ENCODE measurements at regions not wholly inside any gene's neighbourhood (a gene's known extent, or its start where the extent isn't known, plus 50 kb on each side); places are given as distances from the start of the nearest gene placed in this dataset.
"Not testable (repeated sequence)": the region's sequence is repeated elsewhere in the genome, so short reads cannot be mapped to it uniquely, and the experiment has no call there.

DNA sequence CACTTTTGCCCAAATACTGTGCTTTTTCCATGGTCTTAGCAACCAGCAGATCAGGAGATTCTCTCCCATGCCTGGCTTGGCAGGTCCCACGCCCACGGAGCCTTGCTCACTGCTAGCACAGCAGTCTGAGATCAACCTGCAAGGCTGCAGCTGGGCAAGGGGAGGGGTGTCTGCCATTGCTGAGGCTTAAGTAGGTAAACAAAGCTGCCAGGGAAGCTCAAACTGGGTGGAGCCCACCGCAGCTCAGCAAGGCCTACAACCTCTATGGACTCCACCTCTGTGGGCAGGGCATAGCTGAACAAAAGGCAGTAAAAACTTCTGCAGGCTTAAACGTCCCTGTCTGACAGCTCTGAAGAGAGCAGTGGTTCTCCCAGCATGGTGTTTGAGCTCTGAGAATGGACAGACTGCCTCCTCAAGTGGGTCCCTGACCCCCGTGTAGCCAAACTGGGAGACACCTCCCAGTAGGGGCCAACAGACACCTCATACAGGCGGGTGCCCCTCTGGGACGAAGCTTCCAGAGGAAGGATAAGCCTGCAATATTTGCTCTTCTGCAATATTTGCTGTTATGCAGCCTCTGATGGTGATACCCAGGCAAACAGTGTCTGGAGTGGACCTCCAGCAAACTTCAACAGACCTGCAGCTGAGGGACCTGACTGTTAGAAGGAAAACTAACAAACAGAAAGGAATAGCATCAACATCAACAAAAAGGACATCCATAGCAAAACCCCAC, 132.8 kb upstream of the STARD13 start:
- not testable (repeated sequence) for DNase-seq

DNA sequence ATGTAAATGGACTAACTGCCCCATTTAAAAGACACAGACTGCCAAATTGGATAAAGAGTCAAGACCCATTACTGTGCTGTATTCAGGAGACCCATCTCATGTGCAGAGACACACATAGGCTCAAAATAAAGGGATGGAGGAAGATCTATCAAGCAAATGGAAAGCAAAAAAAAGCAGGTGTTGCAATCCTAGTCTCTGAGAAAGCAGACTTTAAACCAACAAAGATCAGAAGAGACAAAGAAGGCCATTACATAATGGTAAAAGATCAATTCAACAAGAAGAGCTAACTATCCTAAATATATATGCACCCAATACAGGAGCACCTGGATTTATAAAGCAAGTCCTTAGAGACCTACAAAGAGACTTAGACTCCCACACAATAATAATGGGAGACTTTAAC, 134.6 kb upstream of the STARD13 start:
- DNase-seq, result not testable (repeated sequence)

DNA sequence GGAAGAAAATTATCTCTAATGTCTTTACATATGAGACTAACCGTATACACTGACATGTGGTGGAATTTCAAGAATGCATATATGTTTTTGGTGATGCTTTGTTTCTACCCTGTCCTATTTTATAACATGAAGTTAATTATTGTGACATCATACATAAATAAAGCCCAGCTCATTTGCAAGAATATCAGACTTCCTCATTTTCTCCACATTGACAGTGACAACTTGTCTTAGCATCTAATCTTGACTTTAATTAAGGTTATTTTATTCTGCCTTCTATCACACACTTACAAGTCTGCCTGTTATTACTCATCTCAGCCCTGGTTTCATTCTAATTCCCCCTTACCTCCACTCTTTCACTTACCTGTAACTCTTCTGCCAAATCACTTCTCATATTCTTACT, 140.6 kb upstream of the STARD13 start:
- no peak for DNase-seq

DNA sequence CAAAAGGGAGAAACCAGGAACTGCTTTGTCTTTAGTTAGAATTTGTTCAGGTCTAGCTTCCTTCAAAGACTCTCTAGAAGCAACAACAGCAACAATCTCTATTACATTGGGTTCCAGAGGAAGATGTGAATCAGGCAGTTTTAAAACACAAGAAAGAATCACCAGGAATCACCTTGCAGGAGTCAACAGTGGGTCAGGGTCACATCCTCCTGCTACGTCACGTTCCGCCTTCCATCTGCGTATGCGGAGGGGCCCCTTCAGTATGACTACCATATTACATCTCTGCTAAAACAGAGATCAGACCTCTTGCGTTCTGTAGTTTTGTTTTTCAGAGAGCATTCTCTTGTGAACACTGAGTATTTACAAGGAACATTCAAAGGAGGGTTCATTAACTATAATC, 147.8 kb upstream of the STARD13 start:
- no peak for DNase-seq

DNA sequence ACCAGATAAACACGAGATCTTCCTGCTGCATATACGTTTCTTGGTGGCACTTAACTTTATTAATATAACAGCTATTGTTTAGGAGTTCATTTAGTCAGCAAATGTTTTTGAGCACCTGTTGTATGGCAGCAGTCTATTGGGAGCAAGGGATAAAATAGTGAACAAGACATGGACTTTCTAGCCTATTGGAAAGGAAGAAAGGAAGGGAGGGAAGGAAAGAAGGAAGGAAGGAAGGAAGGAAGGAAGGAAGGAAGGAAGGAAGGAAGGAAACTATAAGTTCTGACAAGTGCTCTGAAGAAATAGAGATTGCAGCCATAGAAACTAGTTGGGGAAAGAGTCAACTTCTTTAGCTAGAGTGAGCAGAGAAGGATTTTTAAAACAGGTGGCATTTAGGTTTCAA, 149.1 kb upstream of the STARD13 start:
- DNase-seq, result no peak

DNA sequence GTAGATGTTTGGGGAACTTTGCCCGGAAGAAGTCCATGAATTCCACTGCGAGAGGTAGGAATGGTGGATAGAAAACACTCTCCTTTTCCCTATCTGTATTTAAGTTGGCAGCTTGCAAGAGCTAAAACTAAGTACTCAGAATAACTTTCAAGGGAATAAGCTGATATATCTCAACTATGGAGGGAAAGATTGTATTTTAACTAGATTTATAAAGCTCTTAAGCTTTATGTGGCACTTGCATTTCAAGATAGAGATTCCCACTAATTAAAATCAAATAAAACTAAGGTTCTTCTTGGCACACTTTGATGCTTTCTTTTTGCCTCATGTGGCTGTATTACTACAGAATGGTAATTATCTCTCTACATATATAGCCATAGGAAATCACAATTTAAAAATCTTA, 149.7 kb upstream of the STARD13 start:
- DNase-seq, result no peak

DNA sequence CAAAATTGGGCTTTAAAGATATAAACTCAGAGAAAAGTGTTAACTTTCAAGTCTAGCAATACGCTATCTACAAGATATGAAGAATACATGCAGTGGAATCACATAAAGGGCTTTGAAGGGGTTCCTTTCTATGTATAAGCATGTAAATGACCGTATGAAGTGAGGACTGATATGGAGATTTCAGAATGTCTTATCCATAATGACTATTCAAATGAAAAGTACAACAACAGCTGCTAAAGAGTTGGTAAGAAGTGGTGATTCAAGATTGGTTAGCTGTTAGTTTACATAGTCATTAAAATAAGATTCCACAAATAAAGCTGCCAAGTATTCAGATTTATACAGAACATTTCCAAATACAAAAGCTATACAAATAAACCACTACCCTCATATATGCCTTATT, 153.4 kb upstream of the STARD13 start:
- DNase-seq, result no peak

DNA sequence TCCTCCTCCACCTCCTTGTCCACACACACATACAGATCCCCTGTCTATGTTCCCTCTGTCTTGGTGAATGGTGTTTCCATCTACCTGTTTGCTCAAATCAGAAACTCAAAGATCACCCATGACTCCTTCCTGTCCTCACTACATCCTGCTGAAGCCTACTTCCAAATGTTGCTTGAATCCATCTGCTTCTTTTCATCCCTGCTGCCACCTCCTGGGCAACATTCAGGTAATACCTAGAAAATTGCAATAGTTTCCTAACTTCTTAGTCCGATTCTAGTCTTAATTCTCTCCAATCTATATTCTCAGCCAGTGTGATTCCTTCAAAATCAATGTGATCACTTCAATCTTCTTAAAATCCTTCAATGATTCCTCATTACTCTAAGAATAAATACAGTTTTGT, 155.5 kb upstream of the STARD13 start:
- no peak for DNase-seq

DNA sequence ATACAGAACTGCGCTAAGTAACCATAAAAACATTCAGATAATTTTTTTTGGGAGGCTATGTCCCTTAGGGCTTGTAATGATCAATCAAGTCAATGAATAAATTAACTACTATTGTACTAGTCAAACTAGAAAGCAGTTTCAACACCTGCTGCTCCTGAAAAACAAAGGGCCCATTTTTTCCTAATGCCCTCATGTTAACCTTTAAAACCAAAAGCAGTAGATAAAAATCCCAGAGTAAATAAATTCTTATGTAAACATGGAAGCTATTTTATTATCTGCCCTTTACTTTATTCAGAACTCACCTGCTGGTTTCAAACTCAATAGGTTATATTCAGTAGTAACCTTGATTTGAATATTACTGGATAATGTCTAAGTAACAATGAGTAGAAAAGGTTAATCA, 159.5 kb upstream of the STARD13 start:
- no peak for DNase-seq

DNA sequence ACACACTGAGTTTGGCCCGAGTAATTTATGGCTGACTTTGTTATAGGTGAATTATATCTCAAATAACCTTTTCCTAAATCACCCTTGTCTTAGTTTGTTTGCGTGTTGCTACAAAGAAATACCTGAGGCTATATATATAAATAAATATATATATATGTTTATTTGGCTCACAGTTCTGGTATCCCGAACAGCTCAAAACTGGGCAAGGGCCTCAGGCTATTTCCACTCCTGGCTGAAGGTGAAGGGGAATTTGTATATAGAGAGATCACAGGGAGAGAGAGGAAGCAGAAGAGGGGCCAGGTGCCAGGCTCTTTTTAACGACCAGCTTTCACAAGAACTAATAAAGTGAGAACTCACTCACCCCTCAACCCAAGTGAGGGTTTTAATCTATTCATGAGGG, 159.9 kb upstream of the STARD13 start:
- DNase-seq, result no peak

DNA sequence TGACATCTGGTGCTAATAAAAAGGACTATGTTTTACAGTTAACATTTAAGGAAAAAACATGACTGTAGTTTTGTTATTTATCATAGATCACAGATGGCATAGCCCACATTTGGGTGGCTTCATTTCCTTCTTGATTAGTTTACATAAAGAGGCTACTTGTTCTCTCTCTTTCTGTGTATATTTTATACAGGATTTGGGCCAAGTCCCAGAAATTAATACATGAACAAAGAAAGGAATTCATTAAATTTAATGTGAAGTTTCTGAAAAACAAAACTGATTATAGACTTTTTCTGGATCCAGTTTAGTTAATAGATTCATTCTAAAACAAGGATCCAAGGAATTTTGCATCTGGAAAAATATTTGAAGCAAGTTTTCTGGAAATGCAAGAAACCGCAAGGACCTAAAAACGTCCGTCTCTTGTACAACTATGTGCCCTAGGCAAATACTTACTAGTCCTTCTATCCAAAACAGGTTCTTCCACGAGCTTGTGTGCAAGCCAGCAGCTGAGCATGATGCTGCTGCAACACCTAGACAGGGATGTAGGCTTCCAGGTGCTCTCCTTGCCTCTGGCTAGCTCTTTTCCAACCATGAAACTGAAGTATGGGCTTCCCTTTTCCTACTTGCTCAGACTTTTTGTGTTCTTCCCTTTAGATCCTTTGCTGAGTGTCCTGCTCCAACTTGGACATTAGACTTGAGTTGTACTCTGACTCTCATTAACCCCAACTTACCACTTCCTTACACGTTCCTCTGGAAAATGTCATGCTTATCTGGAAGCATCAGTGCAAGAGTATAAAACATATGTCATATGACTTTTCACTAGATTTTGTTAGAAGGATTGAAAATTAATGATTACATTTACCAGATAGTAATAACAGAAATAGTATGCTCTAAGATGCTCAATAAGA, 161.5 kb upstream of the STARD13 start:
- no peak for DNase-seq

DNA sequence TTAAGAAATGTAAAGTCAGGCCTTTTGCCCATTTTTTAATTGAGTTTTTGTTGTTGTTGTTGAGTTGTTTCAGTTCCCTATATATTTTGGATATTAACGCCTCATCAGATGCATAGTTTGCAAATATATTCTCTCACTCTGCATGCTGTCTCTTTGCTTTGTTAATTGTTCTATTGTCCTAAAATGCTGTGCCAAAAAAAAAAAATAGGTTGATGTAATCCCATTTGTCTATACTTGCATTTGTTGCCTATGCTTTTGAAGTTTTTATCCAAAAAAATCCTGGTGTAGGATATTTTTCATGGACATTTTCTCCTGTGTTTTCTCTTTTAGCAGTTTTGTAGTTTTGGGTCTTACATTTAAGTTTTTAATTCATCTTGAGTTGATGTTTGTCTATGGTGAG, 163.3 kb upstream of the STARD13 start:
- DNase-seq, result no peak

DNA sequence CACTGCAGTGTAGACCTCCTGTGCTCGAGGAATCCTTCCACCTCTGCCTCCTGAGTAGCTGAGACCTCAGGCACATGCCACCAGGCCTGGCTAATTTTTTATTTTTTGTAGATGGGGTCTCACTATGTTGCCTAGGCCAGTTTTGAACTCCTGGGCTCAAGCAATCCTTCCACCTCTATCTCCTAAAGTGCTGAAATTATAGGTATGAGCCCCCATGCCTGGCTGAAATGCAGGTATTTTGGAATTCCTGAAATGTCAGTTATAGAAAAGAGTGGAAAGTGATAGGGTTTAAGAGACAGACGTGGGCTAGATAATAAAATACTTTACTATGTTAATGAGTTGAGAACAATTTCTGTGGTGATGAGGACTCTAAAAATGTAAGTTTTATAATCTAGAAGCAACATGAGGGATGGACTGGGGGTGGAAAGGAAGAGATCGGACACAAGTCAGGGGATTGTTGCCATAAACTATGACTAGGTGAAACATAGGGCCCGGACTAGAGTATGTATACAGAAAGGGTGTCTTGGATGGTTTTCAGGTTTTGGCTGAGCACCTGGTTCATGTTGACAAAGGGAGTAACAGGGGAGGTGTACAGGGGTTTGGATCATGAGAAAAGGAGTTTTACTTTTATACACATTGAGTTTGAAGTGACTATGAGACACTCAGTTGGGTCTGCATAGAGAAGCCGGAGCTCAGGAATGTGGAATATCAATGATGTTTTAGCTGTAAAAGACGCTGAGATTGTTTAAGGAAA, 165.6 kb upstream of the STARD13 start:
- DNase-seq, result no peak

DNA sequence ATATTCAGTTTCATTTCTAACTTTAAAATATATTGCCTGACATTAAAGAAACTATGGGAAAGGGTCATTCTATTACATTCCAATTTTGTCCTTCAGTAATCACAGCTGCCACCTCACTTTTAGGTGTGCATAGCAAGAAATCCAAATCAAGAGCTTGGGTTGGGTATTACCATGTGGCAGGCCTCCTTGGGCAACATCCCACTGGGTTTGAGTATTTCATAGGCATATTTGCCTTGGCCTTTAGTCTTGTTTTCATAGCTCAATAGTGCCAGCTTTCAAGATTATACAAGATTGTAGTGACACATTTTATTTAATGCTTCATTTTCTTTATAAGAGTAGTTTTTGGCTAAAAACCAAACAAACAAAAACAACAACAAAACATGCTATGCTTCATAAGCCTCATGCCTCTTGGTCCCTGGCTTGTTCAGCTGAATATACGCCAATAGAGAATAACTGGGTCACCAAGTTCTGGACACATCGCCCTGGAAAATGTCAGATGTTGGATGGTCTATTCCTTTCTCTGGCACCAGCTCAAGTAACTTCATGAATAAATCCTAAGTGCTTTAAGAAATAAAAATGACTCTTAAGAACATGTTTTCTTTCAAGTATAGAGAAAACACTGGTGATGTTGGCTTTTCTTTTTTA, 167.4 kb upstream of the STARD13 start:
- no peak for DNase-seq

DNA sequence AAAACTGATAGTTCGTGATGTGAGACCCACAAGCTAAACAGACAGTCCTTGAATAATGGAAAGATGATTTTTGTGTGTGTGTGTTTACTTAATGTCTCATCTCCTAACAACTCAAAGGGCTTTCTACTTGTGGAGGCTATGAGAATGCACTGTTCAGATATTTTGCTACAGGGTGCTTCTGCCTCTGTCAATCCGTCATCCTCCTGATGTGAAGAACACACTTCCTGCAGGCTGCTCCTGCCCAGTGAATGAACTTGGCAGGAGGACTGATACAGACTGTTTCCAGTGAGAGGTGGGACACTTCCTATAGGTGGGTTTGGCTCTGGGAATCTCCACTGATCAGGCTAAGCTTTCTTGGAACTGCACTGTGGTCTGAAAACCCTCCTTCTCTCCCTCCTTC, 168.4 kb upstream of the STARD13 start:
- no peak for DNase-seq

DNA sequence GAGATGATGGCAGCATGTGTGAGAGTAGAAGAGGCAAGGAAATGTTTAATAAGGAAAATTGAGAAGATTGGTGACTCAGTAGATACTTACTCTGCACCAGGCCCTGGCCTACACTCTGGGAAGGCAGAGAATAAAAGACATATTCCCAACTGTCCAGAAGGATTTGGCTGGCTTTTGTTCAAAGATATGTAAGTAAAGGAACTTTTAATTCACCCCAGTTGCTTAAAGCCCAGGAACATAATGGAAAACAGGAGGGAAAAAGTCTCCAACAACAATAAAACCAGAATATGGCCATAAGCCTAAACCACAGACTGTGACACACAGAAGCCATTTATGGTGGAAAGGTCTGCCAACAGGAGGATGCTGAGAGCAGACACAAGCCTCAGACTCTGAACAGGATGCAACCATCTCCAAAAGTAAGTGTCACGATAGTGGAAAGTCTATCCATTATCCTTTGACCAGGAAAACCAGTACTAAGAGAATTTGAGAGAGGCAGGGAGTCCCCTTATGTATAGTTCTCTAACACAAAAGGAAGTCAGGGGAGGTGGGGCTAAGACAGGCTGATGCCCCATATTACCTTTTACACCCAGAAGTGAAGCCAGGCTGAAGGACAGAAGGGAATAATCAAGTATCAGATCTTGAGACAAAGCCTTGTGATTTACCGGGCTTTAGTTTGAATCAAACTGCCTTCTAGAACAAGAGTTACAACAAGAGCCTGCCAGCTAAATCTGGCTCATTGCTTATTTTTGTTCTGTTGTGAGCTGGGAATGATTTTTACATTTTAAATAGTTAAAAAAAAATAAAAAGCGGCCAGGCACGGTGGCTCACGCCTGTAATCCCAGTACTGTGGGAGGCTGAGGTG, 169.5 kb upstream of the STARD13 start:
- DNase-seq, result no peak

DNA sequence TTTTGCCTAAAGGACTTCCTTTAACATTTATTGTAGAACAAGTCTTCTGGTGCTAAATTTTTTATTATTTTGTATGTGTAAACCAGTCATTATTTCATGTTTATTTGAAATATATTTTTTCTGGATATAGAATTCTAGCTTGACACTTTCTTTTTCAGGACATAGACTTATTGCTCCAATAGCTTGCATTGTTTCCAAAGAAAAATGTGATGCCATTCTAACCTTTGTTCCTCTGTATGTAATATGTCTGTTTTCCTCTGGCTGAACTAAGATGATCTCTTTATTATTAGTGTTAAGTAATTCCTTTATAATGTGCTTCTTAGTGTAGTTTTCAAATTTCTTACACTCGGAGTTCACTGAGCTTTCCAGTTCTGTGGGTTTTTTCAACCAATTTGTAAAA, 174.1 kb upstream of the STARD13 start:
- no peak for DNase-seq

DNA sequence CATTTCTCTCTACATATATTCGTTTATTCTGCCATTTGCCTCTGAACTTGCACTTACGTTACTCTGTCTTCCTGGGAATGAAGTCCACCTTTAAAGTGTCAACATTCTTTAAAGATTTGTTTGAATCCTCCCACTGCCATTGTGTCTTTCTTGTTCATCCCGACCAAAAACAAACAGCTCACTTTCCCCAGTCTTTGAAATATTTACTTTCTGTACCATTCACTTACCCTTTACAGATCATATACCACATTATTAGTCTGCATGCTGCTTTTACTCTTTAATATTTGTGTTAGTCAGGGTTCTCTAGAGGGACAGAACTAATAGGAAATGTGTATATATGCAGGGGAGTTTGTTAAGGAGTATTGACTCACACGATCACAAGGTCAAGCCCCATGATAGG, 176.6 kb upstream of the STARD13 start:
- DNase-seq, result no peak

DNA sequence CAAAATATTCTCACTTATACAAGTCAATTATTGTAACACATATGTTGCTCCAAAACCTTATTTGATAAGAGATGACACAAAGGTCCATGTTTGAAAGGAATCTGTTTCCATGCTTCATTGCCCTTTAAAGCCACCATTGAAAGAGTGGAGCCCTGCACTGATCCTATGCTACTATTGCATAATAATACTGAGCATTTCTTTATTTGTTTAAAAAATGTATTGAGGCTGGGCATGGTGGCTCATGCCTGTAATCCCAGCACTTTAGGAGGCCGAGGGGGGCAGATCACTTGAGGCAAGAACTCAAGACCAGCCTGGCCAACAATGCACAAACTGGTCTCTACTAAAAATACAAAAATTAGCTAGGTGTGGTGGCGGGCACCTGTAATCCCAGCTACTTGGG, 178.8 kb upstream of the STARD13 start:
- no peak for DNase-seq

DNA sequence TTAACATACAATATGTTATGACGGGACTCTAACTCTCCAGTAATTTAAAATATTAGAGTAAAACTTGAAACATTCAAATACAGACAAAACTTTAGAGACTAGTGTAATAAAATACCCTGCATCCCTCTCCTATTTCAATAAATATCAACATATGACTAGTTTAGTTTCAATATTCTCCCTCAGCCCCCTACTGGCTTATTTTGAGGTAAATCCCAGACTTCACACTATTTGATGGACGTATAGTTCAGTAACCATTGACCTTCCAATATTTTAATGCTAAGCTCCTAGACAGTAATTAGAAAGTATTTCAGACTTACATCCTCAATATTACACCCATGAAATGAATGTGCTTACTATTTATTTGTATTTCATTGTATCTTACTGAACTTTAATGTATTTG, 180.7 kb upstream of the STARD13 start:
- DNase-seq, result no peak

DNA sequence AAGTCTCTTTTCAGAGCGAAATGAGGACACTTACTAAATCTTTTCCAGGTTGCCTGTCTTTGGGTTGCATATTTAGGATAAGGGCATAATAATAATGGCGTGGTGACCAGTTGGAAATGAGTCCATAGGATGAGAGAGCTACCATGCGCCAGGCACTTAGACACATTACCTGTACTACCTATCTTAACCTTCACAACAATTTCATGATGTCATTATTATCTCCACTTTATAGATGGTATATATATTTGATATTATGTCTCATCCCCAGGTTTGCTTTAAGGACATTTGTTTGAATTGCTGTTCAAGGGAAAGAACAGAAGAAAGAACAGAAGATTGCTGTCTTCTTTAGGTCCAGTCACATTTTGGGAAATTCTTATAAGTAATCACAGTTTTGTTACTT, 182.0 kb upstream of the STARD13 start:
- DNase-seq, result no peak

DNA sequence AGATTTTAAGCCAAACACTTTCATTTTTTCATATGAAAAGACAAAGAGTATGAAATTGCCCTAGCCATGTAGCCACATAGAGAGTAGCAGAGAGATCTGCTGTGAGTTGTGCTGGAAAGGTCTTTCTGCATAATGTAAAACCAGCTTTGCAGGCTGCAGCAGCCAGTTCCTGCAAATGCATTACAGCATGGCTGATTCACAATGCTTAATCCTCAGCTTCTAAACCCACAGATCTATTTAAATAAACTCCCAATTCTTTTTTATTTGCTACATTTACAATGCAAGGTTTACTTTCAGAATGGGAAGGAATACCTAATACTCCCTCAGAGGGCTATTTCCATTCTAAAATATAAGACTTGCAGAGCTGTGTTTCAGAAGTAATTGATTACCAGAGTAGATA, 185.6 kb upstream of the STARD13 start:
- DNase-seq, result no peak

Measured in CD4-positive, alpha-beta T cell treated with Interleukin-1 beta for 1 hour (primary cell).